Effector CD8-positive, alpha-beta T cell (primary cell): ENCODE measurements at regions not wholly inside any gene's neighbourhood (a gene's known extent, or its start where the extent isn't known, plus 50 kb on each side); places are given as distances from the start of the nearest gene placed in this dataset.
"Not testable (repeated sequence)": the region's sequence is repeated elsewhere in the genome, so short reads cannot be mapped to it uniquely, and the experiment has no call there.

Experiments
- DNase-seq: peaks from one replicate; lab custom pipeline; 2025; lab: John Stamatoyannopoulos, UW

DNA sequence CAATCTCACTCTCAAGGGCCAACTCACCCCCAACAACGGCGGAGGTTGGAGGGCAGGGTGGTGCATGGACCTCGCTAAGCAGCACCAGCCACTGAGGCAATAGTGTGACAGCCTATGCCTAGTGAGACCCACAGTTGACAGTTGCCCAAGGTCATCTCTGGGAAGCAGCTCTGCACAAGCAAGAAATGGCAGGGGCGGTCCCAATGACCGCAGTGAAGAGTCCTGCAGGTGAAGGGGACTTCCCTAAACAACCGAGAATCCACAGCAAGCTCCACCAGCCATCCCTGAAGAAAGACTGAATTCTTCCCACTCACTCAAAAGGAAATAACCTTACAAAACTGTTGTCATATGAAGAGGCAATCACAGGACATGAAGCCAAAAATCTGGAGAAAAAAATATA lies 313.4 kb upstream of the ID2 start:
- no peak for DNase-seq

DNA sequence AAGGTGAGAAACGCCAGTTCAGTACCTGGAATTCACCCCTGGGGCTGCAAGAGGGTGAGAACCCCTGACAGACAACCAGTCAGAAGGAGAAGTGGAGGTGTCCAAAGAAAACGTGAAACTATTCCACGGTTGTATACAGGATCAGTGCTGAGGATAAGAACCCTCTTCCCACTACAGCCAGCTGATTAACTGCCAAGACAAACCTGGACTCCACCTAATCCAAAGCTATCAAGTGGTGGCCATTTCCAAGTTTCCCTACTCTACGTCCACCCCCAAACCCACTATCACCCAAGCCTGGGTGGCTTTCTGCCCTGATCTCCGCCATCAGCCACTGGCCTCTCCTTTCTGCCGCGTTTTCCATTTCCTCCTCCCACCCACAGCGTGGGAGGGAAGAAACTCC lies 312.3 kb upstream of the ID2 start:
- no peak for DNase-seq

GRCh38 chr2:8370258-8370802 lies 311.5 kb upstream of the ID2 start:
- no peak for DNase-seq

GRCh38 chr2:8371653-8372052 lies 310.2 kb upstream of the ID2 start:
- no peak for DNase-seq

- no peak for DNase-seq
Observed at GRCh38 chr2:8374782-8375181, 307.1 kb upstream of the ID2 start.

DNA sequence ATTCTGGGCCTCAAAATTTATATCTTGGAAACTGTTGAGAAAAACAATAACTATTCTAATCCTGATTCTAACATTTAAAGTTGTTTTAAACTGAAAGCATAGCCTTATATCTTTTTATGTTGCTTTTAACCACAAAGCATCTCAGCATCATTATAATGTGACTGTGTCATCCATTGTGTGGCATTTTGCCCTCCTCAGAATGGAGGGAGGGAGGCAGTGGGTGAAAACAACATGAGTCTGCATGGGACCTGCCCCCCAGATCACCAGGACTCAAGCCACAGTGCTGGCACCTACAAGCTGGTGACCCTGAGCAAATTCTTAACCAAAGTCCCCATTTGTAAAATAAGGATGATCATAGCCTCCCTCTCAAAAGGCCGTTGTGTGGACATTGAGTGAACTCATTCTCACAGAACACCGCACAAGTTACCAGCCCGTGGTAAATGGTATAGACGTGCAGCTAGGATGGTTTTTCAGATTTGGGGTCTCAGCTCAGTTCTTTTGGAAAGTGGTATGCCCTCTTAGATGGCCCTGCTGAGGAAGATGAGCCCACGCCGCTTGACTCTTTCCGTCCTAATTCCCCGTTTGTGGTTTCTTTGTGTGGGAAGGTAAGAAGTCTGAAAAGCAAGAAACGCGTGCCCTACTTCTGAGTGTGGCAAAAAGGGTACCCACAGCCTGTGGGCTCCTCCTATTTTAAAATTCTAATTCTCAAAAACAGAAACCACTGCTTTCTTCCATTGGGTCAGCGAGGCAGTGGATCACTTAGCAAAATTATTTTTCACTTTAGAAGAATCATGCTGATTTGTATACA lies 305.0 kb upstream of the ID2 start:
- no peak for DNase-seq

DNA sequence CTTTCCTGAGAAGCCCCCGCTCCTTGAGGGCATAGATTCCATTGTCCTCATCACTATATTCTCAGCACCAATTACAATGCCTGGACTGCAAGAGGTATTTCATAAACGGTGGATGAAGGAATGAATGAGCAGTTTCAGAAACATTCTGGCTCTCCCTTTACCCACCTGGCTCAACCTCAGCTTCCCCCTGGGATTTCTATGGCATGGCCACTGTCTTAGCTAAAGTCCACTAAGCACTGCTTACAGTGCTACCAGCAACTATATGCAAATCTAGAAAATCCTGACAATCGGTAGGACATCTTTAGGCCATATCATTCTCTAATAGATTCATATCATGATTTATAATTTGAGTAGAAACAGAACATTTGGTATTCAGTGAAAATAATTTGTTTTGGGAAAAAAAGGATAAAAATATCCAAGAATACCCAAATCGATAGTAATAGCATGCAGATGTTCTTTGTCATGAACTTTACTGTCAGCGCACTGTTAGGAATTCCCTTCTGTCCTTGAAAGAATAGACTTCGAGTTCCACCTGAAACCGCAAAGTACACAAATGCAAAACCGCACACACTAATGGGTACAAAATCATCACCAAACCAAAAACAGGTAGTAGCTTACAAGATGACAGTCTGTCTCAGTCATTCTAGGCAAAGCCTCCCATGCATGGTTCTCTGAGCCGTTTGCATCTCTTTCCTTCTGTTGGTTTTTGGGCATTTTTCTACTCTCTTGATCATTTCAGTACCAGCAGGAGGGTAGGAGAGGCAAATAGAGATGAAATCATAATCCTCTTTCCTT lies 303.6 kb upstream of the ID2 start:
- no peak for DNase-seq

DNA sequence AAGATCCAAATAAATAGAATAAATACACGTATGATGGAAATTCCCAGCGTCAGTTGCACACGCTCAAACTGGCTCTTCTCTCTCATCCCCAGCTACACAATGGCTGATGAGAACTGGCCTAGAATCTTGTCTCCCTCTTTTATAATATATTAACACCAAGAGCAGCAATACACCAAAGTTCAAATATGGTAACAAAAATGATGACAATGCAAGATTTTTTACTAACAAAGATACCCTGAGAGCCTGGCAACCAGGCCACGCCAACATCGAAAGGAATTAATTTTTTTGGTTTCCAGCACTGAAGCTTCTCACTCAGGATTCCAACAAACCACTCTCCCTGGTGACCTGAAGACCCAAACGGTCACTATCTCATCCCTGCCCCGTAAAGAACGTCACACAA lies 302.7 kb upstream of the ID2 start:
- no peak for DNase-seq

DNA sequence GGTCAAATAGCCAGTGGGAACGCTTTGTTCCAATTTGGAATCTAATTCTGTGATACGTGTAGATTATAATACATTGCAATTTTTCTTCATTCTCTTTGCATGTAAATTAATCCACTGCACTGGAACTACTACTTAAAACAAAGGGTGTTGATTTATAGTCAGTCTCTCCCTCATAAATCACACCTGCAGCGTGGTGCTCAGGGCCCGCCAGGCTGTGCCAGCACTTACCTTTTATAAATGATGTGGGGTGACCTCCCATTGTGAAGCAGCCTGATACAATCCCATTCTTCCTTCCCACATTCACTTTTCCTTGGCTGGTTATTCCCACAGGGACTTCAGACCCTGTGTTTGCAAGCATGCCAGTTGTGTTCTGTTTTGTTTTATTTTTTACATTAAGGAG lies 302.3 kb upstream of the ID2 start:
- no peak for DNase-seq

DNA sequence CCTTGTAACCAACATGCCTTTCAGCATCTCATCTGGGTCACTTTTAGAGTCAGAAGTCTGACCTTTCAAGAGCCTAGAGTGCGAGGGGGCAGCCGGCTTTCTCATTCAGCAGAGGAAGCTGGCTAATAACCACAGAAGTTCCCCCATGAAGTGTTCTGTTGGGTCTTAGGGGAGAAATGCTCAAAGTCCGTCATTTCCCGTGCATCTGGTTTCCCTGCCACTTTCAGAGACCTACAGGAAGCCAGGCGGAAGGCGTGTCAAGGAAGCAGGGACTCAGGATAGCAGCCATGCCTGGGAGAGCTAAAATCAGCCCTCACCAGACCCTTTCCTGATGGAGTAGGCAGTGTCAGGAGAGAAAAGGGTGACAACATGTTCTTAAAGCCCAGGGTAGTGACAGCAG lies 301.8 kb upstream of the ID2 start:
- DNase-seq: no peak

- DNase-seq: no peak
Observed at GRCh38 chr2:8380566-8380965, 301.3 kb upstream of the ID2 start.

DNA sequence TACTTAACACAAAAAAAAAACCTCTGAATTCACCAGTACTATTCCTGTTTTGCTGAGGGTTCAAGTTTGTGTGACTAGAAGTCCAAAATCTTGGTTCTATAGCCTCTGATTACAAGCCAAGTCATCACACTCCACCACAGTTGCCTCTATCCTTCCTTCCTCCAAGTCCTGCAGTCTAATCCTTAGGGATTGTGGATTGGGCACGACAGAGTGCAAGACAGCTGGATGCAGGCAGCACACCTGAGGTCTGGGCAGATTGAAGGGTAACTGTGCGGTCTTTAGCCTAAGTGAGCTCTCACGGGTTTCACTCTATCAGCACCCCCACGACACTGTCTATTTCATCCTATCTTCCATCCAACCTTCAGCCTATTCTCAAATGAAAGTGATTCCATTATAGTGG lies 299.4 kb upstream of the ID2 start:
- DNase-seq: no peak

- not testable (repeated sequence) for DNase-seq
Observed at GRCh38 chr2:8386748-8387147, 295.1 kb upstream of the ID2 start.

DNA sequence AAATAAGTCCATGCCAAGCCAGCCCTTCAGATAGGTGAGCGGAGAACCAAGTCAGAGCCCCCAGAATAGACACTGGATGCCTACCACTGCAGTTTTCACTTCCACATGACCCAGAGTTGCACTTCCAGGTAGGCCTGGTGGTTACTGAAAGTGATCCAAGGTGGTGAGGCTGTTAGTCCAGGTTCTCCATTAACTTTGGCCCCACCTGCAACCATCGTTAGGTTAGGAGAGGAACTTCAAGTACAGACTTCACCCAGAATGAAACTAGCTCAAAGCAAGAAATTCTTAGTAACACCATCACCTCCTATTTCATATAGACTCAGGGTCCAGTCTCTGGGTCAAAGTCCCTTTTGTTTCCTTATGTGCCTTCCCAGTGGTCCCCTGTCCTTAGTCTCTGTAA lies 293.1 kb upstream of the ID2 start:
- no peak for DNase-seq

DNA sequence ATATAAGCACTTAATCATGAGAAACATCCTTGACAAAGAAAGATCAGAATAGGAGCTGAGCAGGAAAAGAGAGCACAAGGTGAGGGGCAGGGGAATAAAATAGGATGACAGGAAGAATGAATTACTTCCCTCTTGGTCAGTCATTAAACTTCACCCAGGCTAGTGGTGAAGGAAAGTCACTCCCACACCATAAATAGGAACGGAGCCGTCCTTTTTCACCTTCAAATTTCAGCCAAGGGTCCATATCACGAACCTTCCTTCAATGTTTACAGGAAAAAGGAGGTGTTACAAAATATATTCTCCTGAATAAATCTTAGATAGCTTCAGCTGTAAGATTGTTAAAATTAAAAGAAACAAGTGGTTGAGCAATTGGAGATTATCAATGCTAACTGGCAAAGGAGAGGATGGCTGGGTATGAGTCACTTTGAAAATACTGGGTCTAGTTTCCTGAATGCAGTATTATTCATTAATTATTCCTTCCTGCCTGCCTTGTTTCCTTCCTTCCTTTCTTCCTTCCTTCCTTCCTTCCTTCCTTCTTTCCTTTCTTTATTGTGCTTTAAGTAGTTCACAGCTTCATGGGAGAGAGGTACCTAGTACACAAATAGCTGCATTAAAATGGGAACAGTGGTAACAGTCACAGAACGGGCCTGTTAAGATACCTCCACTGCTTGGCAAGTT lies 292.3 kb upstream of the ID2 start:
- DNase-seq: no peak

GRCh38 chr2:8391126-8391525 lies 290.7 kb upstream of the ID2 start:
- DNase-seq: no peak

GRCh38 chr2:8391584-8391983 lies 290.3 kb upstream of the ID2 start:
- DNase-seq: no peak

GRCh38 chr2:8392098-8392866 lies 289.6 kb upstream of the ID2 start:
- DNase-seq: no peak

- DNase-seq: no peak
Observed at GRCh38 chr2:8393506-8393905, 288.4 kb upstream of the ID2 start.

DNA sequence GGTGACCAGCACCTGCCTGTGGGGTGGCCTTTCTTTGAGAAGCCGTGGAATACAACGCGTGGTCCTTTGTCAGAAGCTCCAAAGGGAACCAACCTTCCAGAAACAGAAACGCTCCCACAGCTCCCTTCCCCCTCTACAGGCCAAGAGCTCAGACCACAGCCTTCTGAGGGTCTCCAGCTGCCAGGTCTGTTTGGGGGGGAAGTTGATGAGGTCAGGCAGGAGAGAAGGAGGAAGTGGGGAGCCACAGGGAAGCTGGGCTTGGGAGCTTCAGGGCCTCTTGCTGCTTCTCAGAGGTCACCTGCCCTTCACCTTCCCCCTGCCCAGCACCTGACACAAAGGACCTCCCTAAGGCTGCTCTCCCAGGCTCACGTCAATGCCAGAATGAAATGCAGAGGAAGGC lies 287.7 kb upstream of the ID2 start:
- no peak for DNase-seq

GRCh38 chr2:8394569-8395359 lies 287.1 kb upstream of the ID2 start:
- DNase-seq: no peak
